DND-41 (cell line): ENCODE measurements at regions not wholly inside any gene's neighbourhood (a gene's known extent, or its start where the extent isn't known, plus 50 kb on each side); places are given as distances from the start of the nearest gene placed in this dataset.

Experiments used
- EZH2 ChIP-seq: IDR thresholded peaks from 3 replicates; pipeline ENCODE4 v1.6.1; 2012; ENCODE audit warnings: borderline replicate concordance, low read depth, mild to moderate bottlenecking, moderate library complexity, low read length, inconsistent platforms; ENCODE audit not compliant: severe bottlenecking
- TF ChIP-seq, protein P1 (sequence below): IDR thresholded peaks from 2 replicates; pipeline ENCODE4 v1.5.1; 2012; ENCODE audit warnings: borderline replicate concordance, low read length, moderate library complexity, mild to moderate bottlenecking; ENCODE audit not compliant: poor library complexity, severe bottlenecking; ENCODE audit errors: extremely low read depth

- TF ChIP-seq, protein P1, sequence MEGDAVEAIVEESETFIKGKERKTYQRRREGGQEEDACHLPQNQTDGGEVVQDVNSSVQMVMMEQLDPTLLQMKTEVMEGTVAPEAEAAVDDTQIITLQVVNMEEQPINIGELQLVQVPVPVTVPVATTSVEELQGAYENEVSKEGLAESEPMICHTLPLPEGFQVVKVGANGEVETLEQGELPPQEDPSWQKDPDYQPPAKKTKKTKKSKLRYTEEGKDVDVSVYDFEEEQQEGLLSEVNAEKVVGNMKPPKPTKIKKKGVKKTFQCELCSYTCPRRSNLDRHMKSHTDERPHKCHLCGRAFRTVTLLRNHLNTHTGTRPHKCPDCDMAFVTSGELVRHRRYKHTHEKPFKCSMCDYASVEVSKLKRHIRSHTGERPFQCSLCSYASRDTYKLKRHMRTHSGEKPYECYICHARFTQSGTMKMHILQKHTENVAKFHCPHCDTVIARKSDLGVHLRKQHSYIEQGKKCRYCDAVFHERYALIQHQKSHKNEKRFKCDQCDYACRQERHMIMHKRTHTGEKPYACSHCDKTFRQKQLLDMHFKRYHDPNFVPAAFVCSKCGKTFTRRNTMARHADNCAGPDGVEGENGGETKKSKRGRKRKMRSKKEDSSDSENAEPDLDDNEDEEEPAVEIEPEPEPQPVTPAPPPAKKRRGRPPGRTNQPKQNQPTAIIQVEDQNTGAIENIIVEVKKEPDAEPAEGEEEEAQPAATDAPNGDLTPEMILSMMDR, result no peak
- TF ChIP-seq EZH2, result no peak
Observed at GRCh38 chr16:64809876-64810629, 311.8 kb downstream of the CDH11 start.
